ENCODE measurements at regions not wholly inside any gene's neighbourhood (a gene's known extent, or its start where the extent isn't known, plus 50 kb on each side); places are given as distances from the start of the nearest gene placed in this dataset.

DNA sequence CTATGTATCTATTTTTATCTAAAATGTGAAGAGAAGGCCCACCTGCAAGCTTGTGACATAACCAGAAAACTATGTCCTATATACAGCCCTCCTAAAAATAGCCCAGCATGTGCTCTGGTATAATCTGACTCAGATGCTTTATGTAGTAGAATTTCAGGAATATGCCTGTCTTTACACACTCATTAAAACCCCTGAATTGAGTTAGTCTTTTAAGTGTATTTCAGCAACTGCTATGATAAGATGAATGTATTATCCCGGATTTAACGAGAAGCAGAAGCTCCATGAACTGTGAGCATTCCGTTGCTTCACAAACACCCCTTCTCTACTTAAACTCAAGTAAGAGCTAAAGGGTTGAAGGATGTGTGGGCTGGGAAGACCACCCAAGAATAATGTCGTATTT lies 89.9 kb upstream of the PRICKLE1 start:
- H3K4me1 ChIP-seq, result peaks cover 13 to 16% of the 10 kb centered on the region in 2 donors
- ATAC-seq (peak; percentile 87 to 96), DNase-seq (no peak)
- TF ChIP-seq, protein P1, sequence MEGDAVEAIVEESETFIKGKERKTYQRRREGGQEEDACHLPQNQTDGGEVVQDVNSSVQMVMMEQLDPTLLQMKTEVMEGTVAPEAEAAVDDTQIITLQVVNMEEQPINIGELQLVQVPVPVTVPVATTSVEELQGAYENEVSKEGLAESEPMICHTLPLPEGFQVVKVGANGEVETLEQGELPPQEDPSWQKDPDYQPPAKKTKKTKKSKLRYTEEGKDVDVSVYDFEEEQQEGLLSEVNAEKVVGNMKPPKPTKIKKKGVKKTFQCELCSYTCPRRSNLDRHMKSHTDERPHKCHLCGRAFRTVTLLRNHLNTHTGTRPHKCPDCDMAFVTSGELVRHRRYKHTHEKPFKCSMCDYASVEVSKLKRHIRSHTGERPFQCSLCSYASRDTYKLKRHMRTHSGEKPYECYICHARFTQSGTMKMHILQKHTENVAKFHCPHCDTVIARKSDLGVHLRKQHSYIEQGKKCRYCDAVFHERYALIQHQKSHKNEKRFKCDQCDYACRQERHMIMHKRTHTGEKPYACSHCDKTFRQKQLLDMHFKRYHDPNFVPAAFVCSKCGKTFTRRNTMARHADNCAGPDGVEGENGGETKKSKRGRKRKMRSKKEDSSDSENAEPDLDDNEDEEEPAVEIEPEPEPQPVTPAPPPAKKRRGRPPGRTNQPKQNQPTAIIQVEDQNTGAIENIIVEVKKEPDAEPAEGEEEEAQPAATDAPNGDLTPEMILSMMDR (IDR thresholded peaks at IDR 0.05 in 4 of 5, conservative IDR thresholded peaks at IDR 0.05 in 1 of 5), result no peak
- no peak for TF ChIP-seq POLR2A (IDR thresholded peaks at IDR 0.05)
- H3K4me3 ChIP-seq, result no peak overlapping the region
- no peaks in the 10 kb centered on the region for H3K27me3 ChIP-seq
- H3K9me3 ChIP-seq, result no peaks in the 10 kb centered on the region
- no peaks in the 10 kb centered on the region for H3K36me3 ChIP-seq
- in situ Hi-C loops (cut with MboI; ENCODE audit: low sequenced_read_pairs in 4 of 4), result no loop called here
- peak overlapping the region in 3 of 4 donors; percentile 8 to 57 (median 50) for H3K27ac ChIP-seq
- intact Hi-C loops (cut with DNase I; ENCODE audit: low total_unique reads), result no loop called here

DNA sequence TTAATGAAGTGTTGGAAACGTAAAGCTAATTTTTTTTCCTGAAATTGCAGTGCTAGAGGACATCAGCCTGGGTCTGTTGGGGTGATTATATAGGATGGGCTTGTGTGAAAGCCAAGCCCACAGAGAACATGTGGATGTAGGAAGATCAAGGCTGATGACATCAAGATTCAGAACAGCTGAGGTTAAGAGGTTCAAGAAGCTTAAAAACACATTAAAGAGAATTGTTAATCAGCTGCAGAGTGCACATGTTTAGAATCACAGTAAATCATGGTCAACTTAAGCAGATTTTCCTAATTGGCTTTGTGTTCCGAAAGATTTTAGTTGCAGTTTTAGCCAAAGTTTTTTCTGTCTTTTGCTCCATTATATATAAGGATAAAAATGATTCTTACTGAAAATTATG lies 87.9 kb upstream of the PRICKLE1 start:
- Histone ChIP-seq H3K36me3 (no peaks in the 10 kb centered on the region), H3K27me3 (no peaks in the 10 kb centered on the region), H3K9me3 (no peaks in the 10 kb centered on the region), H3K4me1 (peaks cover 13 to 16% of the 10 kb centered on the region in 2 donors), H3K27ac (no peak overlapping the region), H3K4me3 (no peak overlapping the region)
- DNase-seq (no peak), ATAC-seq (no peak)
- intact Hi-C loops (cut with DNase I; ENCODE audit: low total_unique reads), result no loop called here
- in situ Hi-C loops (cut with MboI; ENCODE audit: low sequenced_read_pairs in 4 of 4), result no loop called here
- no peak for TF ChIP-seq POLR2A (IDR thresholded peaks at IDR 0.05)
- TF ChIP-seq, protein P1 (IDR thresholded peaks at IDR 0.05 in 4 of 5, conservative IDR thresholded peaks at IDR 0.05 in 1 of 5), result no peak

DNA sequence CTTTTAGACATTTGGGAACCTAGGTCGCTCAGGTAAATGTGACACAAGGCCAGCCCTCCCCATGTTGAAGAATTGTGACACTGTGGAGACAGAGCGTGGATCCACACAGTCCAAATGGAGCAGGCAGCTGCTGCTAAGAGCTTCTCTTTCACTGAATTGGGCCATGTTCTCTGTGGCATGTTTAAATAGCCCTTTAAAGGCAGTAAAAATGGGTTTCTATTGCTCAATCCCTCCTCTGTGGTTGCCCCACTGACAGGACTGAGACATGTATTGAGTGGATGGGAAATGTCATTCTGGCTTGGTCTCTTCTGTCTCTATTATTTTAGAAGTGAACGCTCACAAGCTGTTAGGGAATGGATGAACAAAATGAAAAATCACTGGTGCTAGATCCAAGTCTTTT lies 84.0 kb upstream of the PRICKLE1 start:
- H3K4me1 ChIP-seq, result peaks cover 1 to 2% of the 10 kb centered on the region in 2 donors
- no peaks in the 10 kb centered on the region for H3K27me3 ChIP-seq
- ATAC-seq, result no peak
- intact Hi-C loops (cut with DNase I; ENCODE audit: low total_unique reads), result no loop called here
- H3K4me3 ChIP-seq, result no peak overlapping the region
- TF ChIP-seq, protein P1 (IDR thresholded peaks at IDR 0.05 in 4 of 5, conservative IDR thresholded peaks at IDR 0.05 in 1 of 5), result no peak
- TF ChIP-seq POLR2A (IDR thresholded peaks at IDR 0.05), result no peak
- H3K36me3 ChIP-seq, result no peaks in the 10 kb centered on the region
- in situ Hi-C loops (cut with MboI; ENCODE audit: low sequenced_read_pairs in 4 of 4), result no loop called here
- no peak for DNase-seq
- H3K9me3 ChIP-seq, result no peaks in the 10 kb centered on the region
- H3K27ac ChIP-seq, result no peak overlapping the region

DNA sequence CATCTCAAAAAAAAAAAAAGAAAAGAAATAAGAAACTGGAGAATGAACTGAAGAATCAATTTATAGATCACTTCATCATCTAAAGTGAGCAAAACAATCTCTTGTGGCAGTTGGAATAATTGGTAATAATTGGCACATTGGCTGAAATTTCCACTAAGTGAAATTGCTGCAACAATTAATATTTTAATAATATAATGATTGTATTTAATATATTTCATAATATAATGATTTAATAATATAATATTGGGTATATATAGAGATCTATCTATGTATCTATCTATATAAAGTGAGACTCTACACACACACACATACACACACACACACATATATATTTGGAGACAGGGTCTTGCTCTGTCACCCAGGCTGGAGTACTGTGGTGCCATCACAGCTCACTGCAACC lies 81.2 kb upstream of the PRICKLE1 start:
- no peaks in the 10 kb centered on the region for H3K9me3 ChIP-seq
- ATAC-seq, result no peak
- intact Hi-C loops (cut with DNase I; ENCODE audit: low total_unique reads), result no loop called here

More for the DNA sequence above, 81.2 kb upstream of the PRICKLE1 start:
- Histone ChIP-seq H3K4me1 (no peaks in the 10 kb centered on the region), H3K36me3 (no peaks in the 10 kb centered on the region), H3K4me3 (no peak overlapping the region), H3K27me3 (no peaks in the 10 kb centered on the region), H3K27ac (no peak overlapping the region)
- in situ Hi-C loops (cut with MboI; ENCODE audit: low sequenced_read_pairs in 4 of 4), result no loop called here
- TF ChIP-seq, protein P1 (IDR thresholded peaks at IDR 0.05 in 4 of 5, conservative IDR thresholded peaks at IDR 0.05 in 1 of 5), result no peak
- TF ChIP-seq POLR2A (IDR thresholded peaks at IDR 0.05), result no peak
- DNase-seq, result no peak
